ENCODE measurements at regions not wholly inside any gene's neighbourhood (a gene's known extent, or its start where the extent isn't known, plus 50 kb on each side); places are given as distances from the start of the nearest gene placed in this dataset.
"Not testable (repeated sequence)": the region's sequence is repeated elsewhere in the genome, so short reads cannot be mapped to it uniquely, and the experiment has no call there.

DNA sequence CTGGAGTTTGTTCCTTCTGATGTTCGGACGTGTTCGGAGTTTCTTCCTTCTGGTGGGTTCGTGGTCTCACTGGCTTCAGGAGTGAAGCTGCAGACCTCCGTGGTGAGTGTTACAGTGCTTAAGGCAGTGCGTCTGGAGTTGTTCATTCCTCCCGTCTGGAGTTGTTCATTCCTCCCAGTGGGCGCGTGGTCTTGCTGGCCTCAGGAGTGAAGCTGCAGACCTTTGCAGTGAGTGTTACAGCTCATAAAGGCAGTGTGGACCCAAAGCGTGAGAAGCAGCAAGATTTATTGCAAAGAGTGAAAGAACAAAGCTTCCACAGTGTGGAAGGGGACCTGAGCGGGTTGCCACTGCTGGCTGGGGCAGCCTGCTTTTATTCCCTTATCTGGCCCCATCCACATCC, 63.4 kb upstream of the DDHD1 start:
- not testable (repeated sequence) for TF ChIP-seq POLR2A, CTCF (IDR thresholded peaks at IDR 0.05)
